PC-3 (cell line): ENCODE measurements at regions not wholly inside any gene's neighbourhood (a gene's known extent, or its start where the extent isn't known, plus 50 kb on each side); places are given as distances from the start of the nearest gene placed in this dataset.

ENCODE experiments used
- EZH2phosphoT487 ChIP-seq: fragments of 300-600 bp; sonication (generic); IDR thresholded peaks from 2 replicates; pipeline ENCODE4 v1.6.1; 2018; ENCODE audit warnings: mild to moderate bottlenecking, antibody characterized with exemption, low read length, borderline replicate concordance
- TF ChIP-seq, protein P1 (sequence below): fragments of 300-600 bp; sonication (generic); conservative IDR thresholded peaks from 2 replicates; pipeline ENCODE4 v1.5.1; 2017; ENCODE audit warnings: antibody characterized with exemption, low read depth, mild to moderate bottlenecking, low read length

DNA sequence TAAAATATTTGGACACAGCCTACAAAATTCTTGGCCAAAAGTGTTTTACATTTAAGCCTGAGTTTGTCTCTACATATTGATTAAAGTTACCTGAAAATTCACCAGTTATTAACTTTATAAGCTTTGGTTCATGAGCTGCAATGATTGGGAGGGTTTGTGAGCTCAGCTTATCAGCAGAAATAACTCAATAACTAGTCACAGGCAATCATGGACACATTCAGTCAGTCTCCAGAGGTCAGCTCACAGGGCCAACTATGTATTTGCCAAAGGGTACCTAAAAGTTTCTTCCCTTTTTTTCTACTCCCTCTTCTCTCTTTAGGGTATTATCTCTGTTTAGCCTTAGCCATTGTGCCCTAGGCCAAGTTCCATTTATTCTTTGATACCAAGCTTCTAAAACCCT lies 145.9 kb downstream of the ZPLD1 start:
- TF ChIP-seq, protein P1, sequence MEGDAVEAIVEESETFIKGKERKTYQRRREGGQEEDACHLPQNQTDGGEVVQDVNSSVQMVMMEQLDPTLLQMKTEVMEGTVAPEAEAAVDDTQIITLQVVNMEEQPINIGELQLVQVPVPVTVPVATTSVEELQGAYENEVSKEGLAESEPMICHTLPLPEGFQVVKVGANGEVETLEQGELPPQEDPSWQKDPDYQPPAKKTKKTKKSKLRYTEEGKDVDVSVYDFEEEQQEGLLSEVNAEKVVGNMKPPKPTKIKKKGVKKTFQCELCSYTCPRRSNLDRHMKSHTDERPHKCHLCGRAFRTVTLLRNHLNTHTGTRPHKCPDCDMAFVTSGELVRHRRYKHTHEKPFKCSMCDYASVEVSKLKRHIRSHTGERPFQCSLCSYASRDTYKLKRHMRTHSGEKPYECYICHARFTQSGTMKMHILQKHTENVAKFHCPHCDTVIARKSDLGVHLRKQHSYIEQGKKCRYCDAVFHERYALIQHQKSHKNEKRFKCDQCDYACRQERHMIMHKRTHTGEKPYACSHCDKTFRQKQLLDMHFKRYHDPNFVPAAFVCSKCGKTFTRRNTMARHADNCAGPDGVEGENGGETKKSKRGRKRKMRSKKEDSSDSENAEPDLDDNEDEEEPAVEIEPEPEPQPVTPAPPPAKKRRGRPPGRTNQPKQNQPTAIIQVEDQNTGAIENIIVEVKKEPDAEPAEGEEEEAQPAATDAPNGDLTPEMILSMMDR, result no peak
- TF ChIP-seq EZH2phosphoT487, result no peak
